ENCODE measurements at regions not wholly inside any gene's neighbourhood (a gene's known extent, or its start where the extent isn't known, plus 50 kb on each side); places are given as distances from the start of the nearest gene placed in this dataset.

DNA sequence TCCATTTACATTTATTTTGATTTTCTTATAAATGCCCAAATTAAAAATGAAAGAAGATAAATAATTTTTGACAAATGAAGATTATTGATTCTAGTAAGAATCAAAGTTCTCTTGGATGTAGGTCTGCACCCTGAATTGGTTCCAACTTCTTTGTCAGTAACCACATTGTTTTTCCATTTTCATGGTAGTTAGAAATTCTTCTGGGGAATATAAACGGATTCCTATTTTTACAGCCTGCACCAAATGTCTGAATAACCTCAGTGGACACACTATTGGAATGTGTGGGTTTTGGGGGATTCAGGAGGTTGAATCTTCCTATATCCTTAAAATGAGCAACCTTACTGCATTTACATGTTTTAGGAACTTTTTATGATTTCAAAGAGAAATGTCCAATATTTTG lies 1085.3 kb upstream of the MAP3K7 start:
- Histone ChIP-seq H3K9me3 (replicated peaks in 1 of 2; ENCODE audit: control insufficient read depth in 1 of 2, insufficient read depth in 1 of 2, low read length in 2 of 2) (no peaks in the 10 kb centered on the region), H4K20me1 (ENCODE audit: insufficient read depth, low read length) (no peaks in the 10 kb centered on the region), H3K4me2 (replicated peaks; ENCODE audit: extremely low read depth, low read length, poor library complexity, severe bottlenecking) (no peak overlapping the region), H3K4me3 (replicated peaks in 1 of 3; ENCODE audit: low read depth in 2 of 3, low read length in 3 of 3) (no peak overlapping the region), H3K36me3 (replicated peaks in 1 of 2; ENCODE audit: control insufficient read depth in 1 of 2, insufficient read depth in 2 of 2, low read length in 2 of 2) (no peaks in the 10 kb centered on the region), H3K79me2 (ENCODE audit: insufficient read depth, low read length) (no peaks in the 10 kb centered on the region), H2AFZ (ENCODE audit: insufficient read depth, low read depth, low read length, poor library complexity, severe bottlenecking) (no peak overlapping the region), H3K27ac (ENCODE audit: low read depth in 1 of 2, low read length in 2 of 2) (no peak overlapping the region), H3K9ac (ENCODE audit: insufficient read depth, low read length, poor library complexity, severe bottlenecking) (no peak overlapping the region), H3K4me1 (ENCODE audit: control insufficient read depth in 1 of 2, insufficient read depth in 2 of 2, low read length in 2 of 2) (no peaks in the 10 kb centered on the region), H3K27me3 (ENCODE audit: control insufficient read depth in 2 of 2, insufficient read depth in 2 of 2, low read length in 2 of 2) (no peaks in the 10 kb centered on the region)
- no peak overlapping the region for H3K4me3 Mint-ChIP-seq
- no peaks in the 10 kb centered on the region for H3K27me3 Mint-ChIP-seq (ENCODE audit: low read depth in 3 of 3)
- no CpG with 5 or more reads among the region's 1 CpG for WGBS (ENCODE audit: insufficient coverage)
- no peak for DNase-seq
- no peaks in the 10 kb centered on the region for H3K36me3 Mint-ChIP-seq
- peaks cover 0 to 3% (median 0%) of the 10 kb centered on the region in 7 donors for H3K9me3 Mint-ChIP-seq
- H3K4me1 Mint-ChIP-seq, result no peaks in the 10 kb centered on the region
- TF ChIP-seq, protein P1, sequence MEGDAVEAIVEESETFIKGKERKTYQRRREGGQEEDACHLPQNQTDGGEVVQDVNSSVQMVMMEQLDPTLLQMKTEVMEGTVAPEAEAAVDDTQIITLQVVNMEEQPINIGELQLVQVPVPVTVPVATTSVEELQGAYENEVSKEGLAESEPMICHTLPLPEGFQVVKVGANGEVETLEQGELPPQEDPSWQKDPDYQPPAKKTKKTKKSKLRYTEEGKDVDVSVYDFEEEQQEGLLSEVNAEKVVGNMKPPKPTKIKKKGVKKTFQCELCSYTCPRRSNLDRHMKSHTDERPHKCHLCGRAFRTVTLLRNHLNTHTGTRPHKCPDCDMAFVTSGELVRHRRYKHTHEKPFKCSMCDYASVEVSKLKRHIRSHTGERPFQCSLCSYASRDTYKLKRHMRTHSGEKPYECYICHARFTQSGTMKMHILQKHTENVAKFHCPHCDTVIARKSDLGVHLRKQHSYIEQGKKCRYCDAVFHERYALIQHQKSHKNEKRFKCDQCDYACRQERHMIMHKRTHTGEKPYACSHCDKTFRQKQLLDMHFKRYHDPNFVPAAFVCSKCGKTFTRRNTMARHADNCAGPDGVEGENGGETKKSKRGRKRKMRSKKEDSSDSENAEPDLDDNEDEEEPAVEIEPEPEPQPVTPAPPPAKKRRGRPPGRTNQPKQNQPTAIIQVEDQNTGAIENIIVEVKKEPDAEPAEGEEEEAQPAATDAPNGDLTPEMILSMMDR (IDR thresholded peaks at IDR 0.05), result no peak
- H3K27ac Mint-ChIP-seq, result no peak overlapping the region
- intact Hi-C loops (cut with micrococcal nuclease), result no loop called here

DNA sequence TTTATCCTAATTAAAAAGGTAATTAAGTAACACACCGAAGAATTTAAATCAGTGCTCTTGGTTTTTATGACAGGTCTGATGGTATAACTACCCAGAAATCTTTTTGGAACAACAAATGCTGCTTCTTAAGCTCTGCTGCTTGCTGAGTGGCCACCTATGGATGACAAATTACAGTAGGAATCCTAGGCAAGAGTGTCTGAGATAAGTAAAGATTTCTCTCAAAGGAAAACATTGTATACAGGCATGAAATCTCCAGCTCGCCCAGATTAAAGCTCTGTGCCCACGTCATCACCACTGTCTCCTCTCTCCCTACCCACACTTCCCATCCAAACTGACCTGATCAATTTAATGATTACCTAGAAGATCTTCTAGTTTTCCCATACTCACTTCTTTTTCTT lies 1083.0 kb upstream of the MAP3K7 start:
- H3K27ac ChIP-seq (ENCODE audit: low read depth in 1 of 2, low read length in 2 of 2), result no peak overlapping the region
- no peaks in the 10 kb centered on the region for H3K27me3 ChIP-seq (ENCODE audit: control insufficient read depth in 2 of 2, insufficient read depth in 2 of 2, low read length in 2 of 2)
- no peaks in the 10 kb centered on the region for H3K79me2 ChIP-seq (ENCODE audit: insufficient read depth, low read length)
- intact Hi-C loops (cut with micrococcal nuclease), result no loop called here
- H3K36me3 ChIP-seq (replicated peaks in 1 of 2; ENCODE audit: control insufficient read depth in 1 of 2, insufficient read depth in 2 of 2, low read length in 2 of 2), result no peaks in the 10 kb centered on the region
- 100% methylated on average over 1 of the region's 3 CpGs for WGBS (ENCODE audit: insufficient coverage)
- H3K9me3 Mint-ChIP-seq, result peaks cover 0 to 4% (median 1%) of the 10 kb centered on the region in 7 donors
- H4K20me1 ChIP-seq (ENCODE audit: insufficient read depth, low read length), result no peaks in the 10 kb centered on the region
- H3K4me1 ChIP-seq (ENCODE audit: control insufficient read depth in 1 of 2, insufficient read depth in 2 of 2, low read length in 2 of 2), result no peaks in the 10 kb centered on the region
- no peak overlapping the region for H3K4me3 ChIP-seq (replicated peaks in 1 of 3; ENCODE audit: low read depth in 2 of 3, low read length in 3 of 3)
- no peak overlapping the region for H2AFZ ChIP-seq (ENCODE audit: insufficient read depth, low read depth, low read length, poor library complexity, severe bottlenecking)
- no peak for DNase-seq
- H3K4me2 ChIP-seq (replicated peaks; ENCODE audit: extremely low read depth, low read length, poor library complexity, severe bottlenecking), result no peak overlapping the region
- no peaks in the 10 kb centered on the region for H3K9me3 ChIP-seq (replicated peaks in 1 of 2; ENCODE audit: control insufficient read depth in 1 of 2, insufficient read depth in 1 of 2, low read length in 2 of 2)
- H3K9ac ChIP-seq (ENCODE audit: insufficient read depth, low read length, poor library complexity, severe bottlenecking), result no peak overlapping the region
- no peak overlapping the region for H3K27ac Mint-ChIP-seq
- no peak overlapping the region for H3K4me3 Mint-ChIP-seq
- TF ChIP-seq, protein P1 (IDR thresholded peaks at IDR 0.05), result no peak
- no peaks in the 10 kb centered on the region for H3K4me1 Mint-ChIP-seq
- no peaks in the 10 kb centered on the region for H3K27me3 Mint-ChIP-seq (ENCODE audit: low read depth in 3 of 3)
- no peaks in the 10 kb centered on the region for H3K36me3 Mint-ChIP-seq
